ENCODE measurements at regions not wholly inside any gene's neighbourhood (a gene's known extent, or its start where the extent isn't known, plus 50 kb on each side); places are given as distances from the start of the nearest gene placed in this dataset.

GRCh38 chr4:111454961-111455360, 690.3 kb upstream of the FAM241A start (continued):
- TF ChIP-seq EHMT2 (IDR thresholded peaks at IDR 0.05; ENCODE audit: low read depth) (no peak), HOXA7 (CRISPR knock-in tag; IDR thresholded peaks at IDR 0.05) (no peak), POLR2AphosphoS2 (conservative IDR thresholded peaks at IDR 0.05; ENCODE audit: low read length) (no peak), NPAS2 (CRISPR knock-in tag; IDR thresholded peaks at IDR 0.05; ENCODE audit: borderline replicate concordance) (no peak), ZFP36 (IDR thresholded peaks at IDR 0.05; ENCODE audit: borderline replicate concordance, partially characterized antibody) (no peak), HOXB13 (CRISPR knock-in tag; IDR thresholded peaks at IDR 0.05; ENCODE audit: low read depth) (no peak), ATOH8 (CRISPR knock-in tag; IDR thresholded peaks at IDR 0.05; ENCODE audit: low read depth) (no peak)

DNA sequence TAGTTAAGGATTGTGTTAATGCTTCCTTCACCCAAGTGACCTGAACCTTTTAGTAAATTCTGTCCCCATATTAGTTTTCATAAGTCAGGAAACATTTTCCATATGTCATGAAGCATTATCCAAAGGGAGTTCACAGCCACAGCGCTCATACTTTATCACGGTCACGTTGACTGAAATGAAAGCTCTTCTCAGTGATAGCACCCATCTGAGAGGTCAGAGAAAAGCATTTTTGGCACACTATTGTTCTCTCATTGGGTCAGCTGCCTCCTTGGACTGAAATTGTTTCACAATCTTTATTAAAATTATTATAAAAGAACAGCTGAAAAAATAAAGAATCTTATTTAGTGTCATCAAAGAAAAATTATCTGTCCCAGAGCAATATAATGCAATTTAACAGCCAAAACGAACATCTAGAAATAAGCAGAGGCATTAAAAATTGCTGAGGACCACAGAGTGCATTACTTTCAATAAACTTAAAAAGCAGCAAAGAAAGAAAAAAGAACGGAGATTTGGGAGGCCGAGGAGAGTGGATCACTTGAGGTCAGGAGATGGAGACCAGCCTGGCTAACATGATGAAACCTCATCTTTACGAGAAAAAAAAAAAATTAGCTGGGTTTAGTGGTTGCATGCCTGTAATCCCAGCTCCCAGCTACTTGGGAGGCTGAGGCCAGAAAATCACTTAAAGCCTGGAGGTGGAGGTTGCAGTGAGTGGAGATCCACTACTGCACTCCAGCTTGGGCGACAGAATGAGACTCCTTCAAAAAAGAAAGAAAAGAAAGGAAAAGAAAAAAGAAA, 680.8 kb upstream of the FAM241A start:
- FAIRE-seq, result no peak
- Histone ChIP-seq H3K4me3 (no peak overlapping the region), H3K9me3 (no peaks in the 10 kb centered on the region), H3K4me2 (no peak overlapping the region), H3K4me1 (no peaks in the 10 kb centered on the region), H3K27ac (no peak overlapping the region)
- CTCF ChIA-PET, result no interaction called here
- WGBS (ENCODE audit: missing lambda C conversion rate), result 48% methylated on average over 8 of the region's 8 CpGs
- POLR2A ChIA-PET, result no interaction called here
- DNase-seq (ENCODE audit: low read depth in 1 of 2, low spot score in 1 of 2), result no peak
- TF ChIP-seq CBX8 (IDR thresholded peaks at IDR 0.05) (no peak), TFCP2L1 (CRISPR knock-in tag; IDR thresholded peaks at IDR 0.05) (no peak), EHMT2 (IDR thresholded peaks at IDR 0.05; ENCODE audit: low read depth) (no peak), MYC (IDR thresholded peaks at IDR 0.05; ENCODE audit: borderline replicate concordance, low read length) (no peak), JUNB (IDR thresholded peaks at IDR 0.05) (no peak), RNF2 (IDR thresholded peaks at IDR 0.05; ENCODE audit: borderline replicate concordance, low read depth) (no peak), FOSB (CRISPR knock-in tag; IDR thresholded peaks at IDR 0.05) (no peak), FOXS1 (CRISPR knock-in tag; IDR thresholded peaks at IDR 0.05) (no peak), ELK1 (IDR thresholded peaks at IDR 0.05; ENCODE audit: low read depth, low read length) (no peak), MAFK (IDR thresholded peaks at IDR 0.05; ENCODE audit: partially characterized antibody) (no peak), CHD2 (IDR thresholded peaks at IDR 0.05; ENCODE audit: low read length, partially characterized antibody) (no peak), RAD21 (conservative IDR thresholded peaks at IDR 0.05 in 1 of 2, IDR thresholded peaks at IDR 0.05 in 1 of 2) (no peak), HOXA7 (CRISPR knock-in tag; IDR thresholded peaks at IDR 0.05) (no peak), GATA3 (IDR thresholded peaks at IDR 0.05; ENCODE audit: borderline replicate concordance) (no peak)
- TF ChIP-seq, protein P1, sequence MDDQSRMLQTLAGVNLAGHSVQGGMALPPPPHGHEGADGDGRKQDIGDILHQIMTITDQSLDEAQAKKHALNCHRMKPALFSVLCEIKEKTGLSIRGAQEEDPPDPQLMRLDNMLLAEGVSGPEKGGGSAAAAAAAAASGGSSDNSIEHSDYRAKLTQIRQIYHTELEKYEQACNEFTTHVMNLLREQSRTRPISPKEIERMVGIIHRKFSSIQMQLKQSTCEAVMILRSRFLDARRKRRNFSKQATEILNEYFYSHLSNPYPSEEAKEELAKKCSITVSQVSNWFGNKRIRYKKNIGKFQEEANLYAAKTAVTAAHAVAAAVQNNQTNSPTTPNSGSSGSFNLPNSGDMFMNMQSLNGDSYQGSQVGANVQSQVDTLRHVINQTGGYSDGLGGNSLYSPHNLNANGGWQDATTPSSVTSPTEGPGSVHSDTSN (IDR thresholded peaks at IDR 0.05), result no peak
- TF ChIP-seq, protein P2, sequence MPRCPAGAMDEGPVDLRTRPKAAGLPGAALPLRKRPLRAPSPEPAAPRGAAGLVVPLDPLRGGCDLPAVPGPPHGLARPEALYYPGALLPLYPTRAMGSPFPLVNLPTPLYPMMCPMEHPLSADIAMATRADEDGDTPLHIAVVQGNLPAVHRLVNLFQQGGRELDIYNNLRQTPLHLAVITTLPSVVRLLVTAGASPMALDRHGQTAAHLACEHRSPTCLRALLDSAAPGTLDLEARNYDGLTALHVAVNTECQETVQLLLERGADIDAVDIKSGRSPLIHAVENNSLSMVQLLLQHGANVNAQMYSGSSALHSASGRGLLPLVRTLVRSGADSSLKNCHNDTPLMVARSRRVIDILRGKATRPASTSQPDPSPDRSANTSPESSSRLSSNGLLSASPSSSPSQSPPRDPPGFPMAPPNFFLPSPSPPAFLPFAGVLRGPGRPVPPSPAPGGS (IDR thresholded peaks at IDR 0.05), result no peak
- ATAC-seq, result no peak
